IPS-18a (cell line): ENCODE measurements at regions not wholly inside any gene's neighbourhood (a gene's known extent, or its start where the extent isn't known, plus 50 kb on each side); places are given as distances from the start of the nearest gene placed in this dataset.

Source experiments
- H3K27ac ChIP-seq: one replicate; pipeline ENCODE4 v1.5.1; 2013; ENCODE audit warnings: low read length
- H3K27me3 ChIP-seq: one replicate; pipeline ENCODE4 v1.6.1; 2013; ENCODE audit warnings: mild to moderate bottlenecking, low read length; ENCODE audit not compliant: control insufficient read depth, insufficient read depth
- H3K36me3 ChIP-seq: one replicate; pipeline ENCODE4 v1.6.1; 2013; ENCODE audit warnings: low read depth, low read length; ENCODE audit not compliant: control insufficient read depth
- H3K4me1 ChIP-seq: one replicate; pipeline ENCODE4 v1.6.1; 2013; ENCODE audit warnings: low read depth, low read length; ENCODE audit not compliant: control insufficient read depth
- H3K4me3 ChIP-seq: one replicate; pipeline ENCODE4 v1.5.1; 2013; ENCODE audit warnings: low read length
- H3K9ac ChIP-seq: one replicate; pipeline ENCODE4 v1.6.1; 2013; ENCODE audit warnings: mild to moderate bottlenecking, low read length, moderate library complexity
- H3K9me3 ChIP-seq: one replicate; pipeline ENCODE4 v1.6.1; 2013; ENCODE audit warnings: low read depth, low read length; ENCODE audit not compliant: control insufficient read depth

- H3K27ac ChIP-seq: no peak overlapping the region
These were observed 74.5 kb upstream of the ABCC4 start for GRCh38 chr13:95375706-95376105.

GRCh38 chr13:95378603-95379002 is 77.4 kb upstream of the ABCC4 start:
- Histone ChIP-seq H3K27me3 (no peaks in the 10 kb centered on the region), H3K4me1 (peaks cover 3% of the 10 kb centered on the region), H3K4me3 (no peak overlapping the region), H3K9ac (no peak overlapping the region), H3K9me3 (no peaks in the 10 kb centered on the region), H3K36me3 (no peaks in the 10 kb centered on the region), H3K27ac (no peak overlapping the region)

More at GRCh38 chr13:95375706-95376105, 74.5 kb upstream of the ABCC4 start:
- Histone ChIP-seq H3K4me3 (no peak overlapping the region), H3K9me3 (no peaks in the 10 kb centered on the region), H3K27me3 (no peaks in the 10 kb centered on the region), H3K36me3 (no peaks in the 10 kb centered on the region), H3K9ac (no peak overlapping the region), H3K4me1 (peaks cover 3% of the 10 kb centered on the region)

GRCh38 chr13:95380468-95381211 is 79.4 kb upstream of the ABCC4 start:
- peaks cover 3% of the 10 kb centered on the region for H3K4me1 ChIP-seq
- no peaks in the 10 kb centered on the region for H3K27me3 ChIP-seq
- no peak overlapping the region for H3K4me3 ChIP-seq
- H3K27ac ChIP-seq: no peak overlapping the region
- no peaks in the 10 kb centered on the region for H3K9me3 ChIP-seq
- no peak overlapping the region for H3K9ac ChIP-seq
- H3K36me3 ChIP-seq: no peaks in the 10 kb centered on the region

DNA sequence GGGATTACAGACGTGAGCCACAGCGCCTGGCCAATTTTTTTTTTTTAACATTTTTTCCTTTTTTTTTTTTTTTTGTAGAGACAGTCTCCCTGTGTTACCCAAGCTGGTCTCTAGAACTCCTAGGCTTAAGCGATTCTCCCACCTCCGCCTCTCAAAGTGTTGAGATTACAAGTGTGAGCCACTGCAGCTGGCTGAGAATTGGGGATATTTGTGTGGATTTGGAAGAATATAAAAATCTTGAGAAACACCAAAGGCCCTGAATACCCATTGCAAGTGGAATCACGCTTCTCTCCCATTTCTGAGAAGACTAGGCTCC is 79.9 kb upstream of the ABCC4 start:
- peaks cover 3% of the 10 kb centered on the region for H3K4me1 ChIP-seq
- H3K27me3 ChIP-seq: no peaks in the 10 kb centered on the region
- no peaks in the 10 kb centered on the region for H3K36me3 ChIP-seq
- H3K9me3 ChIP-seq: no peaks in the 10 kb centered on the region
- no peak overlapping the region for H3K27ac ChIP-seq
- H3K4me3 ChIP-seq: no peak overlapping the region
- H3K9ac ChIP-seq: no peak overlapping the region

- Histone ChIP-seq H3K27me3 (no peaks in the 10 kb centered on the region), H3K9ac (no peak overlapping the region), H3K4me3 (no peak overlapping the region), H3K4me1 (peaks cover 3% of the 10 kb centered on the region), H3K9me3 (no peaks in the 10 kb centered on the region), H3K36me3 (no peaks in the 10 kb centered on the region), H3K27ac (no peak overlapping the region)
These were observed 81.2 kb upstream of the ABCC4 start for GRCh38 chr13:95382411-95382810.

GRCh38 chr13:95382916-95383315 is 81.7 kb upstream of the ABCC4 start:
- H3K27me3 ChIP-seq: no peaks in the 10 kb centered on the region
- no peak overlapping the region for H3K9ac ChIP-seq
- no peaks in the 10 kb centered on the region for H3K36me3 ChIP-seq
- no peak overlapping the region for H3K27ac ChIP-seq
- H3K4me3 ChIP-seq: no peak overlapping the region
- no peaks in the 10 kb centered on the region for H3K9me3 ChIP-seq
- peaks cover 3% of the 10 kb centered on the region for H3K4me1 ChIP-seq

DNA sequence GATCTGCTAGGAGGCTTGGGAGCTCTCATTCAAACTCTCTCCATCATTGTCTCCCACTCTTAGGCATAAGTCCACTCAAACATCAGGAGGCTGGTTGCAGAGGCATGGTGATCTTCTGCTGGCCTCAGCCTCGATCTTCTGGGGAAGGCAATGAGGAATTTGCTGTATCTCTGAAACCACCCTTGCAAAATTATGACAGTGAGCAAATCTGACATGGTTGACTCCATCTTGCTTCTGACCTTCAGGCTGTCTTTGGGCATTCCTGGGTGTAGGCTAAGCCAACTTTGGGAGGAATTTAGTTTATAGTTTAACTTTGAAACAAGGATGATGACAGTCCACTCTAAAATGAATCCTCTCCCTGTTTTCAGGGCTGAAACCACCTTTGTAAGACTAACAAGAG is 84.1 kb upstream of the ABCC4 start:
- H3K4me3 ChIP-seq: no peak overlapping the region
- H3K9ac ChIP-seq: no peak overlapping the region
- no peak overlapping the region for H3K27ac ChIP-seq
- H3K27me3 ChIP-seq: no peaks in the 10 kb centered on the region
- no peaks in the 10 kb centered on the region for H3K9me3 ChIP-seq
- H3K36me3 ChIP-seq: no peaks in the 10 kb centered on the region
- peaks cover 2% of the 10 kb centered on the region for H3K4me1 ChIP-seq

GRCh38 chr13:95385798-95386197 is 84.5 kb upstream of the ABCC4 start:
- no peak overlapping the region for H3K27ac ChIP-seq
- no peaks in the 10 kb centered on the region for H3K36me3 ChIP-seq
- H3K9me3 ChIP-seq: no peaks in the 10 kb centered on the region
- no peak overlapping the region for H3K9ac ChIP-seq
- no peaks in the 10 kb centered on the region for H3K27me3 ChIP-seq
- H3K4me3 ChIP-seq: no peak overlapping the region
- H3K4me1 ChIP-seq: no peaks in the 10 kb centered on the region

DNA sequence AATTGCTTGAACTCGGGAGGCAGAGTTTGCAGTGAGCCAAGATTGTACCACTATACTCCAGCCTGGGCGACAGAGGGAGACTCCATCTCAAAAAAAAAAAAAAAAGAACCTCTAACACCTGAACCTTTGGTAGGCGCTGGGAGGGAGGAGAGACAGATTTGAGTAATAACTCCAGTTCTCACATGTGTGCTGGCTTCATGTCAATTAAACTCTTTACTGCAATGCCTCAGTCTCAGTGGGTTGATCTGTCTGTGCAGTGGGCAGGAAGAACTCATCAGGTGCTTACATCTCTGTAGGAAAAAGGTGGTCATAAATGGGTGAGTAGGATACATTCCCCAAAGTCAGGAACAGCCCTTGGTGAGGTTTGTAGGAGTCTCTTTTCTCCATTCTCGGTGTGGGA is 85.1 kb upstream of the ABCC4 start:
- no peaks in the 10 kb centered on the region for H3K4me1 ChIP-seq
- no peak overlapping the region for H3K9ac ChIP-seq
- H3K4me3 ChIP-seq: no peak overlapping the region
- no peaks in the 10 kb centered on the region for H3K27me3 ChIP-seq
- H3K9me3 ChIP-seq: no peaks in the 10 kb centered on the region
- H3K36me3 ChIP-seq: no peaks in the 10 kb centered on the region
- no peak overlapping the region for H3K27ac ChIP-seq

DNA sequence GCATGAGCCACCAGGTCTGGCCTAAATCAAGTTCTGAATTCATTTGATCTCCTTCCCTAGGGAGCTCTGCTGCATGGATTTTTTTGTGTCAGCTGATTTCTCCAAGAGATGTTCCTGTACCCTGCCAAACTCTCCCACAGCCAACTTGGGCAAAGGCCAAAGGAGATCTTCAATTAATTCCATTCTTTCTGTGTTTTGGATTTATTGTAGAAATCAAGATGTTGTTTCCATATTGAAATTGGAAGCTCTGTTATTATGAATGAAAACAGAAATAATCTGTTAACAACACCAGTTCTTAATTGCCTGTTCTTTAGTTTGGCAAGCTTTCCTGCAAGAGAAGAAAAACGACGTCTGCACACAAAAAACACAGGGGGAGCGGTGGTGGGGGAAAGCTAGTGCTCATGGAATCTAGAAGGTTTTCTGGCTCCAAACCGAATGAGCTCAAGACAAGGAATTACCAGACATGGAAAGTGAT is 86.5 kb upstream of the ABCC4 start:
- no peak overlapping the region for H3K27ac ChIP-seq
- H3K9ac ChIP-seq: no peak overlapping the region
- no peaks in the 10 kb centered on the region for H3K9me3 ChIP-seq
- no peak overlapping the region for H3K4me3 ChIP-seq
- H3K36me3 ChIP-seq: no peaks in the 10 kb centered on the region
- no peaks in the 10 kb centered on the region for H3K27me3 ChIP-seq
- no peaks in the 10 kb centered on the region for H3K4me1 ChIP-seq

GRCh38 chr13:95388420-95389079 is 87.3 kb upstream of the ABCC4 start:
- no peak overlapping the region for H3K27ac ChIP-seq

DNA sequence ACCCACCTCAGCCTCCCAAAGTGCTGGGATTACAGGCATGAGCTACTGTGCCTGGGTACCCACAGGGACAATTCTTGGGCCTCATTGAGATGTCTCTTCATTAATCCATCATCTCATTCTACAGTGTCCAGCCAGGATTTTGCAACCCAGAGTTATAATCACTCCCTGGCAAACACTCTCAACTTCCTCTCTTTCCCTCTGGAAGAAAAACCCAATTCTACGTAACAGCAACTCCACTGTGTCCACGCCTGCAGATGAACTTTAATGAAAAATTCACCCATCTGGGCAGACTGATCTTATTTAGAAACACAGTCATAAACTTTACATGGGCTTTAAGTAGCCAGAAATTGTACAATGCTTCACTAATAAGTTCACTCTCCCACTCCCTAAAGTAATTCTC is 90.1 kb upstream of the ABCC4 start:
- Histone ChIP-seq H3K9ac (no peak overlapping the region), H3K36me3 (no peaks in the 10 kb centered on the region), H3K4me3 (no peak overlapping the region), H3K27me3 (no peaks in the 10 kb centered on the region), H3K9me3 (no peaks in the 10 kb centered on the region), H3K4me1 (no peaks in the 10 kb centered on the region), H3K27ac (no peak overlapping the region)

More at GRCh38 chr13:95388420-95389079, 87.3 kb upstream of the ABCC4 start:
- H3K4me1 ChIP-seq: no peaks in the 10 kb centered on the region
- no peak overlapping the region for H3K9ac ChIP-seq
- H3K9me3 ChIP-seq: no peaks in the 10 kb centered on the region
- no peak overlapping the region for H3K4me3 ChIP-seq
- H3K27me3 ChIP-seq: no peaks in the 10 kb centered on the region
- H3K36me3 ChIP-seq: no peaks in the 10 kb centered on the region
